GM12872 (cell line): ENCODE measurements at regions not wholly inside any gene's neighbourhood (a gene's known extent, or its start where the extent isn't known, plus 50 kb on each side); places are given as distances from the start of the nearest gene placed in this dataset.

Source experiments
- CTCF ChIP-seq: IDR thresholded peaks from 3 replicates; pipeline ENCODE4 v1.5.1; 2011; ENCODE audit warnings: low read depth, mild to moderate bottlenecking, low read length, moderate library complexity; ENCODE audit not compliant: insufficient read depth

GRCh38 chr2:12896318-12896982 is 179.7 kb downstream of the TRIB2 start:
- TF ChIP-seq CTCF: no peak

GRCh38 chr2:12897181-12897580 is 180.4 kb downstream of the TRIB2 start:
- no peak for TF ChIP-seq CTCF

- TF ChIP-seq CTCF: no peak
Measured at GRCh38 chr2:12903272-12903671, 186.5 kb downstream of the TRIB2 start.

GRCh38 chr2:12910431-12910830 is 193.7 kb downstream of the TRIB2 start:
- TF ChIP-seq CTCF: no peak

GRCh38 chr2:12915787-12916186 is 199.1 kb downstream of the TRIB2 start:
- no peak for TF ChIP-seq CTCF

- no peak for TF ChIP-seq CTCF
Measured at GRCh38 chr2:12918138-12918834, 201.6 kb downstream of the TRIB2 start.

GRCh38 chr2:12918835-12919445 is 202.2 kb downstream of the TRIB2 start:
- no peak for TF ChIP-seq CTCF
